Right lobe of liver (tissue), 4 donors: ENCODE measurements at regions not wholly inside any gene's neighbourhood (a gene's known extent, or its start where the extent isn't known, plus 50 kb on each side); places are given as distances from the start of the nearest gene placed in this dataset.

Source experiments
- CTCF ChIP-seq, 4 donors: fragments of 200-600 bp in 3 of 4; fragments of 450-650 bp in 1 of 4; IDR thresholded peaks; one replicate each; pipeline versions ENCODE4 v1.5.1 to v1.8.0; 2016 to 2022; ENCODE audit warnings: antibody characterized with exemption in 4 of 4, mild to moderate bottlenecking in 2 of 4
- POLR2A ChIP-seq: fragments of 450-650 bp; IDR thresholded peaks from one replicate; pipeline ENCODE4 v1.6.1; 2017; ENCODE audit warnings: antibody characterized with exemption, mild to moderate bottlenecking
- donor health status: DM: no; HTN: no; CAD: no.
- donor health status: DM: no; HTN: no; CAD: no.
- donor health status: DM: no; HTN: yes; CAD: no.

- no peak for TF ChIP-seq CTCF (IDR thresholded peaks at IDR 0.05)
- no peak for TF ChIP-seq POLR2A
These were observed 111.8 kb upstream of the H2AZ1 start for GRCh38 chr4:100061835-100062234.
